HEK293 (cell line): ENCODE measurements at regions not wholly inside any gene's neighbourhood (a gene's known extent, or its start where the extent isn't known, plus 50 kb on each side); places are given as distances from the start of the nearest gene placed in this dataset.

Experiments used
- CTCF ChIA-PET: fragments of 350-600 bp; formaldehyde crosslinking; extraction: SDS; loops from one replicate; lab custom pipeline; 2021; ENCODE audit warnings: antibody characterized with exemption; lab: Yijun Ruan, JAX
- POLR2A ChIA-PET: fragments of 300-600 bp; formaldehyde crosslinking; extraction: SDS; loops from one replicate; lab custom pipeline; 2020; ENCODE audit warnings: antibody characterized with exemption, inconsistent platforms; lab: Yijun Ruan, JAX
- H3K27ac ChIP-seq: fragments of 200-500 bp; sonication (Bioruptor generic); 2 replicates; pipeline ENCODE4 v1.5.1; 2014; ENCODE audit warnings: low read depth, low read length, control low read depth, inconsistent platforms; ENCODE audit errors: extremely low read depth
- H3K36me3 ChIP-seq, 2 experiments: fragments of 200-500 bp in 1 of 2; sonication (Bioruptor generic) in 1 of 2; 1 replicate in 1 of 2; 2 replicates in 1 of 2; pipeline ENCODE4 v1.5.1; 2014 to 2017; ENCODE audit warnings: inconsistent platforms in 2 of 2, low read length in 2 of 2; ENCODE audit not compliant: control insufficient read depth in 2 of 2, insufficient read depth in 1 of 2
- H3K4me1 ChIP-seq: fragments of 200-500 bp; sonication (Bioruptor generic); 2 replicates; pipeline ENCODE4 v1.5.1; 2014; ENCODE audit warnings: mild to moderate bottlenecking, low read length, inconsistent platforms; ENCODE audit not compliant: control insufficient read depth, insufficient read depth
- H3K4me3 ChIP-seq: 2 replicates; pipeline ENCODE4 v1.5.1; 2011; ENCODE audit warnings: low read depth, mild to moderate bottlenecking, control low read depth, low read length, moderate library complexity
- H3K9me3 ChIP-seq: fragments of 200-500 bp; sonication (Bioruptor generic); 2 replicates; pipeline ENCODE4 v1.5.1; 2014; ENCODE audit warnings: low read depth, low read length, inconsistent platforms; ENCODE audit not compliant: control insufficient read depth, insufficient read depth
- BCL11B ChIP-seq: fragments of 450-650 bp; formaldehyde crosslinking; IDR thresholded peaks from 2 replicates; pipeline ENCODE4 v1.5.1; 2016; ENCODE audit warnings: low read depth, missing biosample characterization, missing genetic modification characterization
- EGR2 ChIP-seq: fragments of 450-650 bp; formaldehyde crosslinking; IDR thresholded peaks from 2 replicates; pipeline ENCODE4 v1.5.1; 2016; ENCODE audit warnings: low read depth, missing biosample characterization, missing genetic modification characterization
- HOXC10 ChIP-seq: sonication (generic); formaldehyde crosslinking; IDR thresholded peaks from 2 replicates; pipeline ENCODE4 v1.8.1; 2023; ENCODE audit warnings: mild to moderate bottlenecking, missing genetic modification reagents
- PRDM1 ChIP-seq: fragments of 450-650 bp; formaldehyde crosslinking; IDR thresholded peaks from 2 replicates; pipeline ENCODE4; 2016; ENCODE audit warnings: missing biosample characterization, missing genetic modification characterization
- SP7 ChIP-seq: fragments of 450-650 bp; formaldehyde crosslinking; IDR thresholded peaks from 2 replicates; pipeline ENCODE4 v1.5.1; 2016; ENCODE audit warnings: missing biosample characterization, missing genetic modification characterization
- TRIM28 ChIP-seq: IDR thresholded peaks from 2 replicates; pipeline ENCODE4 v1.6.1; 2011; ENCODE audit warnings: low read length, control low read depth, borderline replicate concordance
- ZNF112 ChIP-seq: fragments of 450-650 bp; formaldehyde crosslinking; IDR thresholded peaks from 2 replicates; pipeline ENCODE4 v1.5.0; 2017; ENCODE audit warnings: missing biosample characterization, missing genetic modification characterization
- ZNF121 ChIP-seq: fragments of 450-650 bp; formaldehyde crosslinking; IDR thresholded peaks from 2 replicates; pipeline ENCODE4 v1.5.1; 2016; ENCODE audit warnings: missing biosample characterization, missing genetic modification characterization
- ZNF140 ChIP-seq: fragments of 450-650 bp; formaldehyde crosslinking; IDR thresholded peaks from 2 replicates; pipeline ENCODE4 v1.5.1; 2016; ENCODE audit warnings: missing biosample characterization, missing genetic modification characterization
- ZNF19 ChIP-seq: fragments of 450-650 bp; formaldehyde crosslinking; IDR thresholded peaks from 2 replicates; pipeline ENCODE4; 2016; ENCODE audit warnings: missing biosample characterization, missing genetic modification characterization, low read depth
- ZNF223 ChIP-seq: fragments of 450-650 bp; formaldehyde crosslinking; IDR thresholded peaks from 2 replicates; pipeline ENCODE4 v1.5.1; 2016; ENCODE audit warnings: missing biosample characterization, missing genetic modification characterization
- ZNF311 ChIP-seq: fragments of 450-650 bp; formaldehyde crosslinking; IDR thresholded peaks from 2 replicates; pipeline ENCODE4 v1.5.1; 2017; ENCODE audit warnings: missing biosample characterization, missing genetic modification characterization, borderline replicate concordance
- ZNF394 ChIP-seq: fragments of 450-650 bp; formaldehyde crosslinking; IDR thresholded peaks from 2 replicates; pipeline ENCODE4 v1.5.1; 2016; ENCODE audit warnings: missing biosample characterization, missing genetic modification characterization, mild to moderate bottlenecking, moderate library complexity, borderline replicate concordance
- ZNF473 ChIP-seq: fragments of 450-650 bp; formaldehyde crosslinking; IDR thresholded peaks from 2 replicates; pipeline ENCODE4 v1.5.1; 2017; ENCODE audit warnings: missing biosample characterization, missing genetic modification characterization
- ZNF501 ChIP-seq: fragments of 450-650 bp; formaldehyde crosslinking; IDR thresholded peaks from 2 replicates; pipeline ENCODE4 v1.5.1; 2016; ENCODE audit warnings: missing biosample characterization, missing genetic modification characterization
- ZNF549 ChIP-seq: fragments of 450-650 bp; IDR thresholded peaks from 2 replicates; pipeline ENCODE4 v1.5.1; 2018; ENCODE audit warnings: missing biosample characterization, missing genetic modification characterization, mild to moderate bottlenecking, inconsistent platforms, moderate library complexity
- ZNF558 ChIP-seq: fragments of 450-650 bp; formaldehyde crosslinking; IDR thresholded peaks from 2 replicates; pipeline ENCODE4 v1.5.1; 2016; ENCODE audit warnings: missing biosample characterization, missing genetic modification characterization
- TF ChIP-seq, protein P1 (sequence below): fragments of 450-650 bp; formaldehyde crosslinking; IDR thresholded peaks from 2 replicates; pipeline ENCODE4 v1.5.1; 2016; ENCODE audit warnings: missing biosample characterization, missing genetic modification characterization, low read depth
- TF ChIP-seq, protein P2 (sequence below): fragments of 450-650 bp; formaldehyde crosslinking; optimal IDR thresholded peaks from 2 replicates; pipeline ENCODE3; 2016; ENCODE audit warnings: missing biosample characterization, mild to moderate bottlenecking, missing genetic modification characterization
- TF ChIP-seq, protein P3 (sequence below): fragments of 450-650 bp; formaldehyde crosslinking; IDR thresholded peaks from 2 replicates; pipeline ENCODE4 v1.5.1; 2016; ENCODE audit warnings: missing biosample characterization, missing genetic modification characterization

DNA sequence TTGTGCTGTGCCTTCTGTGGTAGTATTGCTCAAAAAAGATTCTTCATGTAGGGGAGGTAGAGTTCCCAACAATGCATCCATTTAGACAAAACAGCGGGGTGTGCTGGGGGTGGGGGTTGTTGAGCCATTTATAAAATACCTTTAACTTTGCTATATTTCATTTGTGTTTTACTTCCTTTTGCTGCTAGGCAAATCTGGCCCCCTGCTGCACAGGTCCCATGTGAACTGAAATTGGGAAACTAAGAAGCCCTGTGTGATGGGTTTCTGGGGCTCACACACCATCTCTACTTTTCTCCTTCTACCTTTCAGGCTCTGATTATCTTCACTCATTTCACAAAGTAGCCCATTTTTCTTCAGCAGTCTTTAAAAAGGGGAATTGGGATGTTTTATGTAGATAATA is 52.7 kb upstream of the ITGA4 start:
- Histone ChIP-seq H3K27ac (no peak overlapping the region), H3K4me1 (no peaks in the 10 kb centered on the region), H3K36me3 (no peaks in the 10 kb centered on the region), H3K4me3 (no peak overlapping the region), H3K9me3 (no peaks in the 10 kb centered on the region)
- POLR2A ChIA-PET = no interaction called here
- CTCF ChIA-PET = no interaction called here
- TF ChIP-seq SP7 (tag by site-specific recombination) (no peak), ZNF311 (tag by site-specific recombination) (no peak), ZNF223 (tag by site-specific recombination) (no peak), ZNF473 (tag by site-specific recombination) (no peak), ZNF501 (tag by site-specific recombination) (no peak)

DNA sequence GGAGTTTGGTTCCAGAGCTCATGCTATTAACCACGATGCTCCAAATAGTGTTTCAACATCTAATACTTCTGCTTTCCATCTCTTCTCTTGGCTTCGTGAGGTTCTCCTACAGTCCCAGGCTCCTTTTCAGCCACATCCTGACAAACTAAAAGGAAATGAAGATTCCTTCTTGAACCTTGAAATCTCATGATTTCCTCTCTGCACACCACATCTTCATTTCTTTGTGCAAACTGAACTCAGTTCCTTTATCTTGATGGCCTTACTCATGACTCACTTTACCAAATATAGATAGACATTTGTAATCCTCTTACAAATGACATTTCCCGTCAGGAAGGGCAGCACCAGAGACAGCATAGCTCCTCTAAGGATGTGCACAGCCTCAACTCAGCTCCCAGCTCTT is 50.0 kb upstream of the ITGA4 start:
- CTCF ChIA-PET = no interaction called here

More for the DNA sequence above, 50.0 kb upstream of the ITGA4 start:
- Histone ChIP-seq H3K4me3 (no peak overlapping the region), H3K36me3 (no peaks in the 10 kb centered on the region), H3K4me1 (no peaks in the 10 kb centered on the region), H3K27ac (no peak overlapping the region), H3K9me3 (no peaks in the 10 kb centered on the region)
- POLR2A ChIA-PET = no interaction called here
- TF ChIP-seq, protein P1, sequence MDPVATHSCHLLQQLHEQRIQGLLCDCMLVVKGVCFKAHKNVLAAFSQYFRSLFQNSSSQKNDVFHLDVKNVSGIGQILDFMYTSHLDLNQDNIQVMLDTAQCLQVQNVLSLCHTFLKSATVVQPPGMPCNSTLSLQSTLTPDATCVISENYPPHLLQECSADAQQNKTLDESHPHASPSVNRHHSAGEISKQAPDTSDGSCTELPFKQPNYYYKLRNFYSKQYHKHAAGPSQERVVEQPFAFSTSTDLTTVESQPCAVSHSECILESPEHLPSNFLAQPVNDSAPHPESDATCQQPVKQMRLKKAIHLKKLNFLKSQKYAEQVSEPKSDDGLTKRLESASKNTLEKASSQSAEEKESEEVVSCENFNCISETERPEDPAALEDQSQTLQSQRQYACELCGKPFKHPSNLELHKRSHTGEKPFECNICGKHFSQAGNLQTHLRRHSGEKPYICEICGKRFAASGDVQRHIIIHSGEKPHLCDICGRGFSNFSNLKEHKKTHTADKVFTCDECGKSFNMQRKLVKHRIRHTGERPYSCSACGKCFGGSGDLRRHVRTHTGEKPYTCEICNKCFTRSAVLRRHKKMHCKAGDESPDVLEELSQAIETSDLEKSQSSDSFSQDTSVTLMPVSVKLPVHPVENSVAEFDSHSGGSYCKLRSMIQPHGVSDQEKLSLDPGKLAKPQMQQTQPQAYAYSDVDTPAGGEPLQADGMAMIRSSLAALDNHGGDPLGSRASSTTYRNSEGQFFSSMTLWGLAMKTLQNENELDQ = no peak
- no peak for TF ChIP-seq ZNF121 (tag by site-specific recombination)
- no peak for TF ChIP-seq EGR2 (tag by site-specific recombination)
- TF ChIP-seq TRIM28 = no peak
- TF ChIP-seq ZNF140 = no peak
- TF ChIP-seq ZNF112 (tag by site-specific recombination) = no peak
- TF ChIP-seq ZNF19 (tag by site-specific recombination) = no peak
- TF ChIP-seq PRDM1 = no peak
- TF ChIP-seq ZNF549 (tag by site-specific recombination) = no peak
- no peak for TF ChIP-seq ZNF394 (tag by site-specific recombination)
- TF ChIP-seq, protein P2, sequence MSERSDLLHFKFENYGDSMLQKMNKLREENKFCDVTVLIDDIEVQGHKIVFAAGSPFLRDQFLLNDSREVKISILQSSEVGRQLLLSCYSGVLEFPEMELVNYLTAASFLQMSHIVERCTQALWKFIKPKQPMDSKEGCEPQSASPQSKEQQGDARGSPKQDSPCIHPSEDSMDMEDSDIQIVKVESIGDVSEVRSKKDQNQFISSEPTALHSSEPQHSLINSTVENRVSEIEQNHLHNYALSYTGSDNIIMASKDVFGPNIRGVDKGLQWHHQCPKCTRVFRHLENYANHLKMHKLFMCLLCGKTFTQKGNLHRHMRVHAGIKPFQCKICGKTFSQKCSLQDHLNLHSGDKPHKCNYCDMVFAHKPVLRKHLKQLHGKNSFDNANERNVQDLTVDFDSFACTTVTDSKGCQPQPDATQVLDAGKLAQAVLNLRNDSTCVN = no peak
- TF ChIP-seq ZNF558 (tag by site-specific recombination) = no peak
- TF ChIP-seq HOXC10 (CRISPR knock-in tag) = no peak
- no peak for TF ChIP-seq BCL11B
- TF ChIP-seq, protein P3, sequence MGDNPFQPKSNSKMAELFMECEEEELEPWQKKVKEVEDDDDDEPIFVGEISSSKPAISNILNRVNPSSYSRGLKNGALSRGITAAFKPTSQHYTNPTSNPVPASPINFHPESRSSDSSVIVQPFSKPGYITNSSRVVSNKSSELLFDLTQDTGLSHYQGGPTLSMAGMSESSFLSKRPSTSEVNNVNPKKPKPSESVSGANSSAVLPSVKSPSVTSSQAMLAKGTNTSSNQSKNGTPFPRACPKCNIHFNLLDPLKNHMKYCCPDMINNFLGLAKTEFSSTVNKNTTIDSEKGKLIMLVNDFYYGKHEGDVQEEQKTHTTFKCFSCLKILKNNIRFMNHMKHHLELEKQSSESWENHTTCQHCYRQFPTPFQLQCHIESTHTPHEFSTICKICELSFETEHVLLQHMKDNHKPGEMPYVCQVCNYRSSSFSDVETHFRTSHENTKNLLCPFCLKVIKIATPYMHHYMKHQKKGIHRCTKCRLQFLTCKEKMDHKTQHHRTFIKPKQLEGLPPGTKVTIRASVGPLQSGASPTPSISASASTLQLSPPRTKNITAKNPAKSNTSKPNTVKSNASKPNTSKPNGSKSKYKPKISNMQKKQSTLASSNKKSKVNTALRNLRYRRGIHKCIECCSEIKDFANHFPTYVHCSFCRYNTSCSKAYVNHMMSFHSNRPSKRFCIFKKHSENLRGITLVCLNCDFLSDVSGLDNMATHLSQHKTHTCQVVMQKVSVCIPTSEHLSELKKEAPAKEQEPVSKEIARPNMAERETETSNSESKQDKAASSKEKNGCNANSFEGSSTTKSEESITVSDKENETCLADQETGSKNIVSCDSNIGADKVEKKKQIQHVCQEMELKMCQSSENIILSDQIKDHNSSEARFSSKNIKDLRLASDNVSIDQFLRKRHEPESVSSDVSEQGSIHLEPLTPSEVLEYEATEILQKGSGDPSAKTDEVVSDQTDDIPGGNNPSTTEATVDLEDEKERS (tag by site-specific recombination) = no peak
- TF ChIP-seq, all 188 proteins: peak for 0
